CD14-positive monocyte (primary cell): ENCODE measurements at regions not wholly inside any gene's neighbourhood (a gene's known extent, or its start where the extent isn't known, plus 50 kb on each side); places are given as distances from the start of the nearest gene placed in this dataset.

Experiments
- DNase-seq, 3 donors: peaks; one replicate each; pipeline ENCODE4 v3.0.0-alpha.2; 2011 to 2022
- H2AFZ ChIP-seq: 2 replicates; pipeline ENCODE4 v1.6.0; 2012; ENCODE audit warnings: mild to moderate bottlenecking, low read depth, low read length, inconsistent platforms; ENCODE audit not compliant: insufficient read depth, poor library complexity, severe bottlenecking
- H3K27ac ChIP-seq, 2 donors: 1 replicate in 1 of 2; 2 replicates in 1 of 2; pipeline ENCODE4 v1.5.1; 2012 to 2013; ENCODE audit warnings: low read length in 2 of 2, control low read depth in 1 of 2, inconsistent platforms in 1 of 2, low read depth in 1 of 2, mild to moderate bottlenecking in 1 of 2
- H3K27me3 ChIP-seq, 2 donors: one replicate each; pipeline versions ENCODE4 v1.6.0 to v1.6.1; 2011 to 2013; ENCODE audit warnings: low read length in 2 of 2; ENCODE audit not compliant: control insufficient read depth in 2 of 2, insufficient read depth in 2 of 2
- H3K36me3 ChIP-seq, 2 donors: replicated peaks in 1 of 2; 1 replicate in 1 of 2; 2 replicates in 1 of 2; pipeline versions ENCODE4 v1.5.1 to v1.6.1; 2012 to 2013; ENCODE audit warnings: low read length in 2 of 2, control low read depth in 1 of 2, inconsistent platforms in 1 of 2, mild to moderate bottlenecking in 1 of 2; ENCODE audit not compliant: insufficient read depth in 2 of 2, control insufficient read depth in 1 of 2
- H3K4me1 ChIP-seq, 2 donors: 1 replicate in 1 of 2; 2 replicates in 1 of 2; pipeline versions ENCODE4 v1.5.1 to v1.6.1; 2012 to 2013; ENCODE audit warnings: low read length in 2 of 2, control low read depth in 1 of 2, inconsistent platforms in 1 of 2, mild to moderate bottlenecking in 1 of 2, moderate library complexity in 1 of 2; ENCODE audit not compliant: insufficient read depth in 2 of 2, control insufficient read depth in 1 of 2
- H3K4me2 ChIP-seq: replicated peaks from 2 replicates; pipeline ENCODE3; 2012; ENCODE audit warnings: low read length, moderate library complexity, mild to moderate bottlenecking; ENCODE audit not compliant: poor library complexity, severe bottlenecking; ENCODE audit errors: extremely low read depth
- H3K4me3 ChIP-seq, 3 experiments: fragments of 200-600 bp in 1 of 3; sonication (generic) in 1 of 3; replicated peaks in 1 of 3; 1 replicate in 2 of 3; 2 replicates in 1 of 3; pipeline ENCODE4 v1.5.1; 2011 to 2013; ENCODE audit warnings: low read length in 3 of 3, mild to moderate bottlenecking in 3 of 3, control low read depth in 2 of 3, low read depth in 2 of 3, inconsistent platforms in 1 of 3, moderate library complexity in 1 of 3
- H3K79me2 ChIP-seq: 2 replicates; pipeline ENCODE4 v1.6.0; 2012; ENCODE audit warnings: mild to moderate bottlenecking, control low read depth, inconsistent platforms, low read length, moderate library complexity; ENCODE audit not compliant: insufficient read depth
- H3K9ac ChIP-seq: 2 replicates; pipeline ENCODE4 v1.6.0; 2017; ENCODE audit warnings: low read length, mild to moderate bottlenecking; ENCODE audit not compliant: insufficient read depth, poor library complexity, severe bottlenecking
- H3K9me3 ChIP-seq, 2 donors: replicated peaks in 1 of 2; 1 replicate in 1 of 2; 2 replicates in 1 of 2; pipeline versions ENCODE4 v1.5.1 to v1.6.1; 2012 to 2013; ENCODE audit warnings: low read length in 2 of 2, control low read depth in 1 of 2; ENCODE audit not compliant: control insufficient read depth in 1 of 2, insufficient read depth in 1 of 2
- H4K20me1 ChIP-seq: 2 replicates; pipeline ENCODE4 v1.6.0; 2012; ENCODE audit warnings: mild to moderate bottlenecking, low read length, control low read depth, moderate library complexity; ENCODE audit not compliant: insufficient read depth
- H3K27ac Mint-ChIP-seq, 7 donors: one replicate each; pipeline ENCODE4 v1.8.0; 2020; ENCODE audit warnings: mild to moderate bottlenecking in 7 of 7, mixed read lengths in 7 of 7, moderate library complexity in 6 of 7, inconsistent platforms in 2 of 7
- H3K27me3 Mint-ChIP-seq, 3 donors: one replicate each; pipeline ENCODE4 v1.8.0; 2021 to 2022; ENCODE audit warnings: low read depth in 3 of 3, mild to moderate bottlenecking in 3 of 3, mixed read lengths in 3 of 3, moderate library complexity in 3 of 3, inconsistent platforms in 1 of 3
- H3K36me3 Mint-ChIP-seq, 2 donors: one replicate each; pipeline ENCODE4 v1.8.0; 2020; ENCODE audit warnings: mixed read lengths in 2 of 2, inconsistent platforms in 1 of 2, mild to moderate bottlenecking in 1 of 2
- H3K4me1 Mint-ChIP-seq: one replicate; pipeline ENCODE4 v1.8.0; 2020; ENCODE audit warnings: mild to moderate bottlenecking, mixed read lengths
- H3K4me3 Mint-ChIP-seq, 2 donors: one replicate each; pipeline ENCODE4 v1.8.0; 2020; ENCODE audit warnings: mild to moderate bottlenecking in 2 of 2, mixed read lengths in 2 of 2, moderate library complexity in 1 of 2
- H3K9me3 Mint-ChIP-seq, 7 donors: one replicate each; pipeline ENCODE4 v1.8.0; 2020 to 2022; ENCODE audit warnings: mixed read lengths in 7 of 7, mild to moderate bottlenecking in 6 of 7, moderate library complexity in 6 of 7, inconsistent platforms in 2 of 7
- WGBS: methylation state at CpG from one replicate; pipeline ENCODE4 v1.1.5; 2013; ENCODE audit warnings: missing lambda C conversion rate; ENCODE audit not compliant: insufficient coverage; 5-methylcytosine and 5-hydroxymethylcytosine counted together
- intact Hi-C, 2 donors: fragments of 100-400 bp; cut with micrococcal nuclease; formaldehyde crosslinking; loops; one replicate each; pipeline versions ENCODE4 v1.15.0 to v1.15.1; 2023
- TF ChIP-seq, protein P1 (sequence below): fragments of 200-600 bp; IDR thresholded peaks from one replicate; pipeline ENCODE4 v1.8.0; 2022; ENCODE audit warnings: antibody characterized with exemption, mild to moderate bottlenecking

GRCh38 chr22:34379825-34380224, 459.5 kb upstream of the LARGE1 start:
- Mint-ChIP-seq H3K27me3 (peaks cover 0 to 1% (median 0%) of the 10 kb centered on the region in 3 donors), H3K36me3 (no peaks in the 10 kb centered on the region), H3K4me3 (no peak overlapping the region), H3K9me3 (peaks cover 2 to 22% (median 12%) of the 10 kb centered on the region in 7 donors), H3K27ac (no peak overlapping the region), H3K4me1 (no peaks in the 10 kb centered on the region)
- Histone ChIP-seq H4K20me1 (no peaks in the 10 kb centered on the region), H3K4me1 (no peaks in the 10 kb centered on the region), H3K36me3 (no peaks in the 10 kb centered on the region), H3K27ac (no peak overlapping the region), H3K9ac (no peak overlapping the region), H2AFZ (no peak overlapping the region), H3K79me2 (no peaks in the 10 kb centered on the region), H3K4me2 (no peak overlapping the region), H3K4me3 (no peak overlapping the region), H3K27me3 (no peaks in the 10 kb centered on the region), H3K9me3 (peaks cover 10 to 18% of the 10 kb centered on the region in 2 donors)
- TF ChIP-seq, protein P1, sequence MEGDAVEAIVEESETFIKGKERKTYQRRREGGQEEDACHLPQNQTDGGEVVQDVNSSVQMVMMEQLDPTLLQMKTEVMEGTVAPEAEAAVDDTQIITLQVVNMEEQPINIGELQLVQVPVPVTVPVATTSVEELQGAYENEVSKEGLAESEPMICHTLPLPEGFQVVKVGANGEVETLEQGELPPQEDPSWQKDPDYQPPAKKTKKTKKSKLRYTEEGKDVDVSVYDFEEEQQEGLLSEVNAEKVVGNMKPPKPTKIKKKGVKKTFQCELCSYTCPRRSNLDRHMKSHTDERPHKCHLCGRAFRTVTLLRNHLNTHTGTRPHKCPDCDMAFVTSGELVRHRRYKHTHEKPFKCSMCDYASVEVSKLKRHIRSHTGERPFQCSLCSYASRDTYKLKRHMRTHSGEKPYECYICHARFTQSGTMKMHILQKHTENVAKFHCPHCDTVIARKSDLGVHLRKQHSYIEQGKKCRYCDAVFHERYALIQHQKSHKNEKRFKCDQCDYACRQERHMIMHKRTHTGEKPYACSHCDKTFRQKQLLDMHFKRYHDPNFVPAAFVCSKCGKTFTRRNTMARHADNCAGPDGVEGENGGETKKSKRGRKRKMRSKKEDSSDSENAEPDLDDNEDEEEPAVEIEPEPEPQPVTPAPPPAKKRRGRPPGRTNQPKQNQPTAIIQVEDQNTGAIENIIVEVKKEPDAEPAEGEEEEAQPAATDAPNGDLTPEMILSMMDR, result no peak
- DNase-seq, result no peak
- intact Hi-C loops, result no loop called here
- WGBS, result no CpG with 5 or more reads among the region's 2 CpGs

- H3K9me3 Mint-ChIP-seq, result peaks cover 2 to 25% (median 12%) of the 10 kb centered on the region in 7 donors
- Histone ChIP-seq H3K4me3 (no peak overlapping the region), H3K4me1 (no peaks in the 10 kb centered on the region), H3K27ac (no peak overlapping the region), H3K27me3 (no peaks in the 10 kb centered on the region), H3K4me2 (no peak overlapping the region), H3K79me2 (no peaks in the 10 kb centered on the region), H2AFZ (no peak overlapping the region), H3K36me3 (no peaks in the 10 kb centered on the region), H4K20me1 (no peaks in the 10 kb centered on the region), H3K9me3 (peaks cover 10 to 18% of the 10 kb centered on the region in 2 donors), H3K9ac (no peak overlapping the region)
- H3K4me3 Mint-ChIP-seq, result no peak overlapping the region
- TF ChIP-seq, protein P1, result no peak
- no peaks in the 10 kb centered on the region for H3K4me1 Mint-ChIP-seq
- DNase-seq, result no peak
- H3K27ac Mint-ChIP-seq, result no peak overlapping the region
- intact Hi-C loops, result no loop called here
- WGBS, result 86% methylated on average over 4 of the region's 4 CpGs
- no peaks in the 10 kb centered on the region for H3K36me3 Mint-ChIP-seq
- peaks cover 0 to 1% (median 0%) of the 10 kb centered on the region in 3 donors for H3K27me3 Mint-ChIP-seq
Observed at GRCh38 chr22:34380532-34380931, 460.3 kb upstream of the LARGE1 start.
